Fibroblast of skin of right quadriceps (primary cell): ENCODE measurements at regions not wholly inside any gene's neighbourhood (a gene's known extent, or its start where the extent isn't known, plus 50 kb on each side); places are given as distances from the start of the nearest gene placed in this dataset.

ENCODE experiments used
- DNase-seq: peaks from one replicate; pipeline ENCODE4 v3.0.0-alpha.2; 2013

DNA sequence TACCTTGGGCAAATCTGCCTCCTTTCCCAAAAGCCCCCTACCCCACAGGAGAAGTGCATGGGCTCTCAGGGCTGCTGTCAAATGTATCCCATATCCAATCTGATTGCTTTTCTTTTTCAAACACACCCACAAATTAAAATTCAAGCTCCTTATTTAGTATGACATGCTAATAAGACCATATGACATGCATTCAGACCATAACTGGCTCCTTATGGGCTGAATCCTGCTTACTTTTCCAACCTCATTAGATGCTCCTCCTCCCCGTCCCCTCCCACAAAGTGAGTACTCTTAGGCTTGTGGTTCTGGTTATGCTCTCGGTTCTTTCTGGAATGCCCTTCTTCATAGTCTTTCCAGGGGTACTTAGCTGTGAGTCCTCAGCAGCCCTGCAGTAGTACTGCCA, 59.0 kb upstream of the TOM1L1 start:
- no peak for DNase-seq

DNA sequence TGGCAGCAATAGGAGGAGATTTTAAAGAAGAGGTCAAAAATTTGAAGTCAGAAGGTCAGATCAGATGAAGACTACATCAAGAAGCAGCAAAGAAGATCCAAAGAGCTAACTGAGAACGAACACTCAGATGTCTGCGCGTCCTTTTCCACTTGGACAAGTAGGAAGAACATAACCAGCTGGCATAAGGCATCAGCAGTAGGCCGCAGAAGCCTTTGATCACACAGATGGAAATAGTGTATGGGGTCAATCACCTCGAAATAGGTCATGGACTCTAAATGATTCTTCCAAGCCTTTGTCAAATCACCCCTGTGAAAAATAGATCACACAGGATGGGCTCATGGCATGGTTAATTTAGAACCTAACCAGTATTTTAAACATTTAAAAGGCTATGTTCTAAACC, 56.4 kb upstream of the TOM1L1 start:
- DNase-seq = no peak

- DNase-seq = no peak
These were observed 52.2 kb upstream of the TOM1L1 start for GRCh38 chr17:54848368-54848987.

DNA sequence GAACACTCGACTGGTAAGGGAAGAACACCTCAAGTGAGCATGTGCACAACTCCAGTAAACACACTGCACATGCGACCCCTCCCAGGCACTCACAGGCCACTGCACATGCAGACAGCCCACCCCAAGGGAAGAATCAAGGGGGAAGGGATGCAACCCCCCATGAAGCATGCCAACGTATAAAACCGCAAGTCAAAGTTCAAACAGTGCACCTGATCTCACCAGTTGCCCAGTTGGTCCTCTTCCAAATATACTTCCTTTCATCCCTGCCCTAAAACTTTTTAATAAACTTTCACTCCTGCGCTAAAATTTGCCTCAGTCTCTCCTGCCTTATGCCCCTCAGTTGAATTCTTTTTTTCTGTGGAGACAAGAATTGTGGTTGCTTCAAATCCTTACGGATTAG, 51.0 kb upstream of the TOM1L1 start:
- no peak for DNase-seq
